Astrocyte (in vitro differentiated cells and primary cell): ENCODE measurements at regions not wholly inside any gene's neighbourhood (a gene's known extent, or its start where the extent isn't known, plus 50 kb on each side); places are given as distances from the start of the nearest gene placed in this dataset.

Source experiments
- DNase-seq: peaks from one replicate; pipeline ENCODE4 v3.0.0-alpha.2; 2010; ENCODE audit warnings: low read depth
- FAIRE-seq: peaks from 2 replicates; lab custom pipeline; 2011; peaks lifted over from hg19 to GRCh38; lab: Jason Lieb, UNC
- H2AFZ ChIP-seq: 2 replicates; pipeline ENCODE4 v1.6.0; 2012; ENCODE audit warnings: low read depth, low read length, inconsistent platforms
- H3K27ac ChIP-seq: 2 replicates; pipeline ENCODE4 v1.5.1; 2011; ENCODE audit warnings: low read depth, low read length, inconsistent platforms
- H3K27me3 ChIP-seq: 2 replicates; pipeline ENCODE4 v1.6.0; 2011; ENCODE audit warnings: low read length, inconsistent platforms; ENCODE audit not compliant: insufficient read depth
- H3K36me3 ChIP-seq: 2 replicates; pipeline ENCODE4 v1.5.1; 2011; ENCODE audit warnings: low read length, inconsistent platforms; ENCODE audit not compliant: insufficient read depth
- H3K4me1 ChIP-seq: 2 replicates; pipeline ENCODE4 v1.5.1; 2011; ENCODE audit warnings: low read length, inconsistent platforms; ENCODE audit not compliant: insufficient read depth
- H3K4me2 ChIP-seq: 2 replicates; pipeline ENCODE4 v1.6.0; 2012; ENCODE audit warnings: low read length, inconsistent platforms
- H3K4me3 ChIP-seq: 2 replicates; pipeline ENCODE4 v1.5.1; 2011; ENCODE audit warnings: low read depth, mild to moderate bottlenecking, low read length, inconsistent platforms; ENCODE audit not compliant: insufficient read depth
- H3K79me2 ChIP-seq: 2 replicates; pipeline ENCODE4 v1.6.0; 2012; ENCODE audit warnings: mild to moderate bottlenecking, low read length, inconsistent platforms; ENCODE audit not compliant: insufficient read depth
- H3K9ac ChIP-seq: 2 replicates; pipeline ENCODE4 v1.6.0; 2012; ENCODE audit warnings: mild to moderate bottlenecking, low read length, inconsistent platforms
- H3K9me3 ChIP-seq: 2 replicates; pipeline ENCODE4 v1.5.1; 2012; ENCODE audit warnings: low read depth, mild to moderate bottlenecking, low read length, inconsistent platforms; ENCODE audit not compliant: insufficient read depth
- H4K20me1 ChIP-seq: 2 replicates; pipeline ENCODE4 v1.6.0; 2012; ENCODE audit warnings: low read length, inconsistent platforms; ENCODE audit not compliant: insufficient read depth
- H3K27ac Mint-ChIP-seq: one replicate; pipeline ENCODE4 v1.8.0; 2021; ENCODE audit warnings: mild to moderate bottlenecking, mixed read lengths; ENCODE audit not compliant: unreplicated experiment
- H3K27me3 Mint-ChIP-seq: one replicate; pipeline ENCODE4 v1.8.0; 2021; ENCODE audit warnings: low read depth, mixed read lengths; ENCODE audit not compliant: unreplicated experiment
- H3K36me3 Mint-ChIP-seq: one replicate; pipeline ENCODE4 v1.8.0; 2021; ENCODE audit warnings: low read depth, mixed read lengths; ENCODE audit not compliant: unreplicated experiment
- H3K4me1 Mint-ChIP-seq: one replicate; pipeline ENCODE4 v1.8.0; 2021; ENCODE audit warnings: low read depth, mixed read lengths; ENCODE audit not compliant: unreplicated experiment
- H3K4me3 Mint-ChIP-seq: one replicate; pipeline ENCODE4 v1.8.0; 2021; ENCODE audit warnings: mild to moderate bottlenecking, moderate library complexity, mixed read lengths; ENCODE audit not compliant: unreplicated experiment
- H3K9me3 Mint-ChIP-seq: one replicate; pipeline ENCODE4 v1.8.0; 2021; ENCODE audit warnings: mild to moderate bottlenecking, mixed read lengths; ENCODE audit not compliant: unreplicated experiment
- CTCF ChIP-seq: IDR thresholded peaks from 2 replicates; pipeline ENCODE4 v1.5.1; 2011; ENCODE audit warnings: low read depth, mild to moderate bottlenecking, inconsistent platforms, low read length, moderate library complexity; ENCODE audit not compliant: insufficient read depth
- EZH2 ChIP-seq: IDR thresholded peaks from 2 replicates; pipeline ENCODE4 v1.6.1; 2012; ENCODE audit warnings: mild to moderate bottlenecking, low read length, inconsistent platforms; ENCODE audit not compliant: insufficient read depth

GRCh38 chr10:117884093-117884492 lies 162.6 kb downstream of the RAB11FIP2 start:
- Histone ChIP-seq H3K27me3 (no peaks in the 10 kb centered on the region), H3K4me1 (no peaks in the 10 kb centered on the region), H2AFZ (no peak overlapping the region), H3K79me2 (no peaks in the 10 kb centered on the region), H3K4me2 (no peak overlapping the region), H3K4me3 (no peak overlapping the region), H3K9me3 (no peaks in the 10 kb centered on the region), H3K27ac (no peak overlapping the region), H4K20me1 (no peaks in the 10 kb centered on the region), H3K36me3 (no peaks in the 10 kb centered on the region), H3K9ac (no peak overlapping the region)
- no peaks in the 10 kb centered on the region for H3K9me3 Mint-ChIP-seq
- peaks cover 2% of the 10 kb centered on the region for H3K4me1 Mint-ChIP-seq
- peaks cover 8% of the 10 kb centered on the region for H3K27me3 Mint-ChIP-seq
- H3K36me3 Mint-ChIP-seq = no peaks in the 10 kb centered on the region
- no peak for DNase-seq
- FAIRE-seq = no peak
- no peak overlapping the region for H3K27ac Mint-ChIP-seq
- H3K4me3 Mint-ChIP-seq = no peak overlapping the region
- TF ChIP-seq CTCF (no peak), EZH2 (no peak)

GRCh38 chr10:117884592-117884991 lies 162.1 kb downstream of the RAB11FIP2 start:
- no peaks in the 10 kb centered on the region for H3K36me3 Mint-ChIP-seq
- peaks cover 2% of the 10 kb centered on the region for H3K4me1 Mint-ChIP-seq
- Histone ChIP-seq H4K20me1 (no peaks in the 10 kb centered on the region), H3K27ac (no peak overlapping the region), H2AFZ (no peak overlapping the region), H3K4me3 (no peak overlapping the region), H3K9ac (no peak overlapping the region), H3K36me3 (no peaks in the 10 kb centered on the region), H3K4me2 (no peak overlapping the region), H3K9me3 (no peaks in the 10 kb centered on the region), H3K79me2 (no peaks in the 10 kb centered on the region), H3K4me1 (no peaks in the 10 kb centered on the region), H3K27me3 (no peaks in the 10 kb centered on the region)
- H3K9me3 Mint-ChIP-seq = no peaks in the 10 kb centered on the region
- no peak for DNase-seq
- H3K4me3 Mint-ChIP-seq = no peak overlapping the region
- H3K27me3 Mint-ChIP-seq = peaks cover 8% of the 10 kb centered on the region
- no peak for FAIRE-seq
- no peak overlapping the region for H3K27ac Mint-ChIP-seq
- TF ChIP-seq CTCF = no peak
- TF ChIP-seq EZH2 = no peak

GRCh38 chr10:117885206-117885829 lies 161.4 kb downstream of the RAB11FIP2 start:
- Histone ChIP-seq H3K4me1 (no peaks in the 10 kb centered on the region), H3K79me2 (no peaks in the 10 kb centered on the region), H2AFZ (no peak overlapping the region), H3K9ac (no peak overlapping the region), H4K20me1 (no peaks in the 10 kb centered on the region), H3K4me3 (no peak overlapping the region), H3K27me3 (no peaks in the 10 kb centered on the region), H3K27ac (no peak overlapping the region), H3K4me2 (no peak overlapping the region), H3K36me3 (no peaks in the 10 kb centered on the region), H3K9me3 (no peaks in the 10 kb centered on the region)
- no peaks in the 10 kb centered on the region for H3K36me3 Mint-ChIP-seq
- no peak overlapping the region for H3K27ac Mint-ChIP-seq
- no peak overlapping the region for H3K4me3 Mint-ChIP-seq
- peaks cover 2% of the 10 kb centered on the region for H3K4me1 Mint-ChIP-seq
- no peak for TF ChIP-seq CTCF
- TF ChIP-seq EZH2 = no peak
- H3K27me3 Mint-ChIP-seq = peaks cover 7% of the 10 kb centered on the region
- H3K9me3 Mint-ChIP-seq = no peaks in the 10 kb centered on the region
- FAIRE-seq (no peak), DNase-seq (no peak)
